RWPE1 (cell line): ENCODE measurements at regions not wholly inside any gene's neighbourhood (a gene's known extent, or its start where the extent isn't known, plus 50 kb on each side); places are given as distances from the start of the nearest gene placed in this dataset.

ENCODE experiments used
- CTCF ChIA-PET: fragments of 350-600 bp; sonication (Branson Sonifier 250); formaldehyde crosslinking; extraction: SDS; loops from one replicate; lab custom pipeline; 2021; lab: Yijun Ruan, JAX
- POLR2A ChIA-PET: fragments of 400-600 bp; formaldehyde crosslinking; extraction: SDS; loops from one replicate; lab custom pipeline; 2020; ENCODE audit warnings: antibody characterized with exemption; ENCODE audit not compliant: low non-redundant PET; lab: Yijun Ruan, JAX
- DNase-seq: peaks from one replicate; pipeline ENCODE4 v3.0.0; 2012; ENCODE audit warnings: low spot score
- H3K27ac ChIP-seq: fragments of 450-650 bp; 2 replicates; pipeline ENCODE4 v1.5.1; 2017
- TF ChIP-seq, protein P1 (sequence below): fragments of 450-650 bp; conservative IDR thresholded peaks from 2 replicates; pipeline ENCODE4 v1.5.1; 2017; ENCODE audit warnings: low read depth, mild to moderate bottlenecking

DNA sequence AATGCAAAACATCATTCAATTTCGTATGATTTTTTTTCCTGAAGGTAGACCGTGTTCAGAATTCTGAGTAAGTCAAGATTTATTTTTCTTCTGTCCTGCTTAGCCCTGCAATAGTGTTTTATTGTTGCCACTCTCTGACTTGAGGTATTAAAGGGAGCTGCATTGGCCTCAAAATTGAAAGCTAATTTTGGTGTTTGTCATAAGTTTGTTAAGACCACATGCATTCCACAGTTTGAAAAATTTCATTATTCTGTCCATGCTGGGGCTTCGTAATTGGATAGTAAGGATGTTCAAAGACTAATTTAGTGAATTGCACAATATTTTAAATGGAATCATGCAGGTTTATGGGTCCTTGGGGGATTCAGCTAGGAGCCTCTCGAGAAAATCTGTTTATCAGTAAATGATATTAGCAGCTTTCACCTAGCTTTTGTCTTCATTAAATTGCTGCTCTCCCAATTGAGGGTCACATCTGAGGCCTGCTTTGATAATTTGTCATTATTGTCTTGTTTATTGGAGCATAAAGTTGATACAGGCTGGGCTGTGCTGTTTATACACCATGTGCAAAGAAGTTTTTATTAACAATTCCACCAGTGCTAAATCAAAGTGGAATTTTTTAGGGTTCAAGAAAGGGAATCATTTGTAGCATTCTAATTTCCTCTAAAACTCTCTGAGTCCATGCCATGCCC, 339.8 kb upstream of the OBI1 start:
- H3K27ac ChIP-seq = no peak overlapping the region
- ChIA-PET POLR2A (no interaction called here), CTCF (interaction anchor here (0.5 kb wide), 1 partner anchor 31 kb away, joined by 4 read pairs; no protein-coding TSS in a partner anchor)
- no peak for DNase-seq
- TF ChIP-seq, protein P1, sequence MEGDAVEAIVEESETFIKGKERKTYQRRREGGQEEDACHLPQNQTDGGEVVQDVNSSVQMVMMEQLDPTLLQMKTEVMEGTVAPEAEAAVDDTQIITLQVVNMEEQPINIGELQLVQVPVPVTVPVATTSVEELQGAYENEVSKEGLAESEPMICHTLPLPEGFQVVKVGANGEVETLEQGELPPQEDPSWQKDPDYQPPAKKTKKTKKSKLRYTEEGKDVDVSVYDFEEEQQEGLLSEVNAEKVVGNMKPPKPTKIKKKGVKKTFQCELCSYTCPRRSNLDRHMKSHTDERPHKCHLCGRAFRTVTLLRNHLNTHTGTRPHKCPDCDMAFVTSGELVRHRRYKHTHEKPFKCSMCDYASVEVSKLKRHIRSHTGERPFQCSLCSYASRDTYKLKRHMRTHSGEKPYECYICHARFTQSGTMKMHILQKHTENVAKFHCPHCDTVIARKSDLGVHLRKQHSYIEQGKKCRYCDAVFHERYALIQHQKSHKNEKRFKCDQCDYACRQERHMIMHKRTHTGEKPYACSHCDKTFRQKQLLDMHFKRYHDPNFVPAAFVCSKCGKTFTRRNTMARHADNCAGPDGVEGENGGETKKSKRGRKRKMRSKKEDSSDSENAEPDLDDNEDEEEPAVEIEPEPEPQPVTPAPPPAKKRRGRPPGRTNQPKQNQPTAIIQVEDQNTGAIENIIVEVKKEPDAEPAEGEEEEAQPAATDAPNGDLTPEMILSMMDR = no peak

DNA sequence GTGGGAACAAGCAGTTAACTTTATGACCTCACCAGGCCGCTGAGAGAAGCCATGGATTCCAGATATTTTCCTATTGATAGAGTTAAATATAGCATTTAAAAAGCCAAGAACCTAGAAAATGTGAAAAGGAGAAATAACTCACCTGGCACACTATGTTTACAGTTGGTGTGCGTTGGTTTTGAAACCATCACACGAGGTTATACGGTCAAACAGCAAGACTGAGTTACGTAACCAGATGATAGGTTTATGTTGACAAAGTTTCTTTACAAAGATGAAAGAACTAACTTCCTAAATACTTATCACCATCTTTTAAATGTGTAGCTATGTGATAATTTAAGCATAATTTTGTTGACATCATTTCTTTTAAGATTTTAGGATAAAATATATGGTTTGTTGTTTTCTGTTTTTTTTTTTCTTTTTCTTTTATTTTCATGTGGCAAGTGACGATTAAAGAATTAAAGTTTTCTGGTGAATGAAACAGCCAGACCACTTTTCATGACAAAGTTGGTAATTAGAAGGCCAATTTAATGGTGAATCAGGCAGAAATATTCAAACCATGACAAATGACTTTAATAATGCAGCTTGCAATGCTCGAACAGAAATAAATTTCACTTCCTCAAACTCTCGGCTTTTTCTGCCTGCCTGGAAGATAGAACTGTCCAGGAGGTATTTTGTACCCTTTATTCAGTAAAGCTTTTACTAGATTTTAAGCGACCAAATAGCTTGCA, 339.1 kb upstream of the OBI1 start:
- ChIA-PET CTCF (interaction anchor here (0.5 to 0.7 kb wide), 2 partner anchors 32 to 206 kb away, joined by 4 read pairs; no protein-coding TSS in a partner anchor), POLR2A (no interaction called here)
- TF ChIP-seq, protein P1 = no peak
- DNase-seq = no peak
- H3K27ac ChIP-seq = no peak overlapping the region

DNA sequence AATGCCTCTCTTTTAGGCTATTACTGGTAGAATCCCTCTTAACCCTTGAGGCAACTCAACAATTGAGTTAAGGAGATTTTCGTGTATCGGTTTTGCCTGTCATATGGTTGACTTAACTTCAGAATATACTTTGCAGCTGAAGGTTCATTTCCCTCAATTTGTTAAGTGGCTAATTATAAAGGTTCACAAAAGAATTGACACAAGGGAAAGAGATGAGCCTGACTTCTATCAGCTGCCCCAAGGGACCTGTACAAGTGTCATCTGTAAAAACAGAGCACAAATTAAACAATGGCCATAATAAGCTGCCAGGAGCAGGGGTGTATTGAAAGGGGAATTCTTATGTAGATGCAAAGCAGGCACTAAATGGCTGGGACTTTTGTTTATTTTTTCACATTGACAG, 334.8 kb upstream of the OBI1 start:
- POLR2A ChIA-PET = no interaction called here
- H3K27ac ChIP-seq = no peak overlapping the region
- CTCF ChIA-PET = interaction anchor here (0.6 kb wide), 1 partner anchor 226 kb away, joined by 4 read pairs; no protein-coding TSS in a partner anchor
- TF ChIP-seq, protein P1 = no peak
- DNase-seq = no peak

DNA sequence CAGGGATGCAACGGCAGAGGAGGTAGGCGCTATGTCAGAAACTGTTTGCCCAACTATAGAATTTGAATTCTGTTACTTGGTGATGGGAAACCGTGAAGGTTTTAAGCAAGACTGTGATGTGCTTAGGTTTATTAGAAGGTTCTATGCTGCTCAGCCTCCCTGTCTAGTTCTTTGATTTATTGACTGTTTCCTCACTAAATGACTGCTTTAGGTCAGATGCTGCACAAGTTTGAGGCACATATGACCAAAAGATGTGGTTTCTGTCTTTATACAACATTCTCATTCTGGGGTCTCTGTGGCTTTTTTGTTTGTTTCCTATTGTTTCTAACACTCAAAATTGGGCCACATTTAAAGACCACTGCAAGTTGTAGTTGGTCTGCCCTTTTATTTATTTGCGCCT, 323.0 kb upstream of the OBI1 start:
- H3K27ac ChIP-seq = no peak overlapping the region
- ChIA-PET CTCF (no interaction called here), POLR2A (no interaction called here)
- TF ChIP-seq, protein P1 = no peak
- DNase-seq = no peak

DNA sequence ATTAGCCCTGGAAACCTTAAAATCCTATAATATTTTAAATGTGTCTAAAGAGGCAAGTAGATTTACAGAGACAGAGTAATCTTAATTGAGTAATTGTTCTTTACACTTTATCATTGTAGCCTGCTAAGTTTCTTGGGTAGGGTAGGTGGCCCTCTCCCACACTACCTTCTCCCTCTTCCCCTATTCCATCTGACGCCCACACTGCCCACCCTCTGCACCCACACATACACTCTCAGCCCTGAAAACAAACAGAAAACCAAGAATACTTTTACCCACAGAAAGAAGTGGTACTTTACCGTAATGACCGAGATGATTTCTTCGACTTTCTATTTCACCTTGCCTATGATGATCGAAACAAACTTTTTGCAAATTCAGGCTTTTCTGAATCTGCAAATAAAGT, 320.4 kb upstream of the OBI1 start:
- ChIA-PET CTCF (interaction anchor here (0.8 kb wide), 1 partner anchor 737 kb away, joined by 3 read pairs; no protein-coding TSS in a partner anchor), POLR2A (interaction anchor here (0.6 kb wide), 1 partner anchor 15 kb away, joined by 4 read pairs; no protein-coding TSS in a partner anchor)
- TF ChIP-seq, protein P1 = no peak
- no peak overlapping the region for H3K27ac ChIP-seq
- no peak for DNase-seq

DNA sequence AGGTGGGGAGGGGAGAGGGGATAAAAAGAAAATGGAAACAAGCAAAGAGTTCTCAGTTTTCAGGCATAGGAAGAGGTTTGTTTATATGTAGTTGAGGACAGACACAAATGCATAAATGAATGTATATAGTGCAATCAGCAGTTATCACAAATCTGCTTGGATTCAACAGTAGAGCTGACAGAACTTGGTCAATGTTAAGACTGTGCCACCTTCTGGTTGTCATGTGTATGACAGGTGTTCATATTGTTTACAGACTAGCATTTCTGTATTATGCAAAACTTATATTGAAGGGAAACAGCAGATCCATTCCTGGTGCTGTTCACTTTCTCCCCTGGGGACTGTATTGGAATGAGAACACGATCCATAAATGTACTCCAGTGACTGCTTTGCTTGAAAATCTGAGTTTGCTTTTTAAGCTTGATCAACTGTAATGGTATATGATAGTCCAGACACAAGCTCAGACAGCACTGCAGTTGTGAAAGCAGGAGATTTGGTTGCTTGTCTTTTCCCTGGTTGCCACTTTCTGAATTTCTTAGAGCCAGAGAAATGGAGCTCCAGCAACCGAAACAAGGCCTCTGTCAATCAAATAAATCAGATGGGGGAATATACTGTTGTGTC, 319.5 kb upstream of the OBI1 start:
- no peak overlapping the region for H3K27ac ChIP-seq
- peak; percentile 37 for DNase-seq
- POLR2A ChIA-PET = interaction anchor here (0.6 kb wide), 1 partner anchor 14 kb away, joined by 4 read pairs; no protein-coding TSS in a partner anchor
- CTCF ChIA-PET = interaction anchor here (0.6 to 1.5 kb wide), 8 partner anchors 15 to 841 kb away, joined by 3 to 8 read pairs (median 4); no protein-coding TSS in a partner anchor
- TF ChIP-seq, protein P1 = peak; percentile 70
